ENCODE measurements at regions not wholly inside any gene's neighbourhood (a gene's known extent, or its start where the extent isn't known, plus 50 kb on each side); places are given as distances from the start of the nearest gene placed in this dataset.
A peak's percentile ranks its signal among the peaks of the same experiment; 100 is the strongest.

- no peak overlapping the region for H3K23ac ChIP-seq (ENCODE audit: insufficient read length)
- H2BK20ac ChIP-seq (ENCODE audit: low read length): no peak overlapping the region
- peaks cover 2% of the 10 kb centered on the region; the same call in 1 of the 2 replicates for H3K23me2 ChIP-seq (ENCODE audit: low read depth, low read length)
- DNase-seq (ENCODE audit: low read depth in 1 of 2, low spot score in 2 of 2): no peak
- no peaks in the 10 kb centered on the region for H3K79me2 ChIP-seq (ENCODE audit: control insufficient read depth in 1 of 2, insufficient read depth in 2 of 2, low read length in 2 of 2)
- WGBS, 2 experiments (ENCODE audit: extremely low coverage in 1 of 2, insufficient coverage in 1 of 2, insufficient read length in 1 of 2, insufficient replicate concordance in 2 of 2, low coverage in 1 of 2, low lambda C conversion rate in 2 of 2, missing lambda C conversion rate in 1 of 2): 94% methylated on average over 2 of the region's 2 CpGs; no CpG with 5 or more reads in 1 of the 2 experiments
- H3K4me1 ChIP-seq (replicated peaks in 1 of 4; ENCODE audit: control insufficient read depth in 3 of 4, insufficient read depth in 4 of 4, low read length in 3 of 4): no peaks in the 10 kb centered on the region
- H2AFZ ChIP-seq (ENCODE audit: low read length): peak overlapping the region; percentile 58; the same call in 1 of the 2 replicates
- peak overlapping the region; percentile 97 for H3K14ac ChIP-seq (ENCODE audit: insufficient read length)
- no peak overlapping the region for H2BK120ac ChIP-seq (replicated peaks; ENCODE audit: low read depth, low read length)
- no peak overlapping the region for H4K8ac ChIP-seq (ENCODE audit: extremely low read depth, insufficient read depth, low read length)
- H3K56ac ChIP-seq (replicated peaks; ENCODE audit: insufficient read length, low read depth, low read length): no peak overlapping the region
- H2BK5ac ChIP-seq (ENCODE audit: low read depth, low read length): no peak overlapping the region
- no peak for FAIRE-seq
- H2AK5ac ChIP-seq (ENCODE audit: low read depth, low read length): no peak overlapping the region
- H4K20me1 ChIP-seq (replicated peaks in 1 of 2; ENCODE audit: control insufficient read depth in 1 of 2, insufficient read depth in 2 of 2, low read length in 2 of 2): no peaks in the 10 kb centered on the region
- H3K4me3 ChIP-seq (ENCODE audit: extremely low read depth in 1 of 4, insufficient read depth in 2 of 4, low read depth in 3 of 4, low read length in 4 of 4): no peak overlapping the region
- H4K91ac ChIP-seq (replicated peaks; ENCODE audit: insufficient read length, low read length): peak overlapping the region; percentile 7
- H3K18ac ChIP-seq (ENCODE audit: extremely low read depth, low read length): no peak overlapping the region
- H3K9me3 ChIP-seq (ENCODE audit: insufficient read depth in 2 of 2, low read depth in 1 of 2, low read length in 1 of 2): 0 out of 4 replicates have a peak, but pooled peaks cover 0 to 2% of the 10 kb centered on the region in 2 experiments
- no peak overlapping the region for H2BK15ac ChIP-seq (ENCODE audit: low read length)
- H3K36me3 ChIP-seq (ENCODE audit: control insufficient read depth in 2 of 4, insufficient read depth in 4 of 4, low read length in 3 of 4): no peaks in the 10 kb centered on the region
- H3K4ac ChIP-seq (replicated peaks; ENCODE audit: insufficient read length, low read depth, low read length): no peak overlapping the region
- H4K5ac ChIP-seq (ENCODE audit: insufficient read length, low read depth, low read length): no peak overlapping the region
- no peaks in the 10 kb centered on the region for H3K79me1 ChIP-seq (ENCODE audit: low read depth, low read length)
- ChIA-PET CTCF (ENCODE audit: partially characterized antibody) (no interaction called here), POLR2A (ENCODE audit: partially characterized antibody) (no interaction called here)
- no peak overlapping the region for H3K4me2 ChIP-seq (ENCODE audit: insufficient read depth in 1 of 2, low read depth in 2 of 2, low read length in 2 of 2)
- H3K27ac ChIP-seq (ENCODE audit: low read depth, low read length): no peak overlapping the region
- no peaks in the 10 kb centered on the region for H3K27me3 ChIP-seq (replicated peaks in 1 of 4; ENCODE audit: control insufficient read depth in 3 of 4, extremely low read depth in 1 of 4, insufficient read depth in 3 of 4, low read length in 3 of 4)
- H3K9ac ChIP-seq (replicated peaks in 1 of 4; ENCODE audit: extremely low read depth in 1 of 4, low read depth in 3 of 4, low read length in 3 of 4): no peak overlapping the region
- peak overlapping the region; percentile 75; the same call in 1 of the 2 replicates for H2BK12ac ChIP-seq (ENCODE audit: low read depth, low read length)
- TF ChIP-seq EZH2 (IDR thresholded peaks at IDR 0.05; ENCODE audit: low read depth, low read length, severe bottlenecking) (no peak), RFX5 (IDR thresholded peaks at IDR 0.05; ENCODE audit: borderline replicate concordance, low read depth, low read length) (no peak), BACH1 (IDR thresholded peaks at IDR 0.05; ENCODE audit: low read length) (no peak), CREB1 (IDR thresholded peaks at IDR 0.05) (no peak), FOSL1 (IDR thresholded peaks at IDR 0.05; ENCODE audit: insufficient read depth, low read depth, low read length) (no peak), RXRA (IDR thresholded peaks at IDR 0.05; ENCODE audit: insufficient read depth, low read depth, low read length) (no peak), SP2 (IDR thresholded peaks at IDR 0.05; ENCODE audit: low read length) (no peak), HDAC6 (IDR thresholded peaks at IDR 0.05; ENCODE audit: low read depth, low read length) (no peak), CHD2 (IDR thresholded peaks at IDR 0.05; ENCODE audit: low read length) (no peak), SUZ12 (IDR thresholded peaks at IDR 0.05; ENCODE audit: low read length) (no peak)
Observed at GRCh38 chr6:98067375-98067774, 767.0 kb upstream of the POU3F2 start.
